ENCODE measurements at regions not wholly inside any gene's neighbourhood (a gene's known extent, or its start where the extent isn't known, plus 50 kb on each side); places are given as distances from the start of the nearest gene placed in this dataset.
"Not testable (repeated sequence)": the region's sequence is repeated elsewhere in the genome, so short reads cannot be mapped to it uniquely, and the experiment has no call there.

- DNase-seq, result not testable (repeated sequence)
Measured at GRCh38 chr5:62236593-62236992, 69.4 kb upstream of the KIF2A start.

GRCh38 chr5:62237944-62238343 is 68.1 kb upstream of the KIF2A start:
- not testable (repeated sequence) for DNase-seq

GRCh38 chr5:62238584-62238983 is 67.4 kb upstream of the KIF2A start:
- DNase-seq, result not testable (repeated sequence)

- not testable (repeated sequence) for DNase-seq
Measured at GRCh38 chr5:62240494-62240893, 65.5 kb upstream of the KIF2A start.

GRCh38 chr5:62242000-62242399 is 64.0 kb upstream of the KIF2A start:
- DNase-seq, result not testable (repeated sequence)

- not testable (repeated sequence) for DNase-seq
Measured at GRCh38 chr5:62243046-62243445, 63.0 kb upstream of the KIF2A start.

- not testable (repeated sequence) for DNase-seq
Measured at GRCh38 chr5:62248192-62248591, 57.8 kb upstream of the KIF2A start.

- DNase-seq, result not testable (repeated sequence)
Measured at GRCh38 chr5:62250085-62250484, 55.9 kb upstream of the KIF2A start.

GRCh38 chr5:62250919-62251318 is 55.1 kb upstream of the KIF2A start:
- not testable (repeated sequence) for DNase-seq

- DNase-seq, result not testable (repeated sequence)
Measured at GRCh38 chr5:62252519-62252918, 53.5 kb upstream of the KIF2A start.

GRCh38 chr5:62255551-62255950 is 50.5 kb upstream of the KIF2A start:
- not testable (repeated sequence) for DNase-seq

GRCh38 chr5:62256161-62257019 is 49.6 kb upstream of the KIF2A start:
- DNase-seq, result no peak
